Tibial nerve (tissue), 4 donors: ENCODE measurements at regions not wholly inside any gene's neighbourhood (a gene's known extent, or its start where the extent isn't known, plus 50 kb on each side); places are given as distances from the start of the nearest gene placed in this dataset.

Experiments
- DNase-seq, 2 donors: peaks; one replicate each; pipeline ENCODE4 v3.0.0-alpha.2; 2019; ENCODE audit warnings: low spot score in 2 of 2
- H3K27ac ChIP-seq, 4 donors: fragments of 200-600 bp; sonication (generic) in 3 of 4; one replicate each; pipeline ENCODE4 v1.5.1; 2017 to 2019; ENCODE audit warnings: mild to moderate bottlenecking in 1 of 4
- H3K27me3 ChIP-seq, 2 donors: fragments of 200-600 bp; sonication (generic) in 1 of 2; one replicate each; pipeline versions ENCODE4 v1.5.1 to v1.6.0; 2017 to 2019
- H3K36me3 ChIP-seq, 3 donors: fragments of 200-600 bp; sonication (generic); one replicate each; pipeline ENCODE4 v1.5.1; 2018 to 2019
- H3K4me1 ChIP-seq, 4 donors: fragments of 200-600 bp; sonication (generic) in 3 of 4; one replicate each; pipeline ENCODE4 v1.5.1; 2017 to 2019
- H3K4me3 ChIP-seq, 4 donors: fragments of 200-600 bp; sonication (generic) in 3 of 4; one replicate each; pipeline ENCODE4 v1.5.1; 2017 to 2019; ENCODE audit warnings: mild to moderate bottlenecking in 1 of 4, moderate library complexity in 1 of 4
- H3K9me3 ChIP-seq, 4 donors: fragments of 200-600 bp; sonication (generic) in 3 of 4; one replicate each; pipeline ENCODE4 v1.5.1; 2017 to 2019
- CTCF ChIP-seq, 5 experiments: fragments of 200-600 bp in 3 of 5; fragments of 450-650 bp in 2 of 5; sonication (generic) in 3 of 5; IDR thresholded peaks; one replicate each; pipeline ENCODE4 v1.5.1; 2016 to 2019; ENCODE audit warnings: antibody characterized with exemption in 5 of 5, mild to moderate bottlenecking in 3 of 5, moderate library complexity in 2 of 5
- EP300 ChIP-seq, 2 donors: sonication (generic); formaldehyde crosslinking; IDR thresholded peaks; one replicate each; pipeline ENCODE4 v1.6.1; 2017; ENCODE audit warnings: antibody characterized with exemption in 2 of 2, mild to moderate bottlenecking in 1 of 2
- POLR2A ChIP-seq, 2 donors: fragments of 450-650 bp; IDR thresholded peaks; one replicate each; pipeline ENCODE4 v1.6.1; 2017; ENCODE audit warnings: antibody characterized with exemption in 2 of 2, mild to moderate bottlenecking in 2 of 2, moderate library complexity in 2 of 2
- WGBS, 2 donors: methylation state at CpG; one replicate each; pipeline ENCODE4 v1.1.5; 2018; 5-methylcytosine and 5-hydroxymethylcytosine counted together

- no peaks in the 10 kb centered on the region for H3K27me3 ChIP-seq
- H3K4me3 ChIP-seq: no peak overlapping the region
- no peaks in the 10 kb centered on the region for H3K36me3 ChIP-seq
- no peak for TF ChIP-seq POLR2A (IDR thresholded peaks at IDR 0.05)
- no peak for TF ChIP-seq EP300 (IDR thresholded peaks at IDR 0.05)
- TF ChIP-seq CTCF (IDR thresholded peaks at IDR 0.05): no peak
- no peaks in the 10 kb centered on the region for H3K4me1 ChIP-seq
- H3K9me3 ChIP-seq: no peaks in the 10 kb centered on the region
- no peak for DNase-seq
- no peak overlapping the region for H3K27ac ChIP-seq
- WGBS, 2 donors: 68 to 70% methylated on average over 2 of the region's 2 CpGs
These were observed 517.4 kb downstream of the TUSC7 start for GRCh38 chr3:117226932-117227331.

DNA sequence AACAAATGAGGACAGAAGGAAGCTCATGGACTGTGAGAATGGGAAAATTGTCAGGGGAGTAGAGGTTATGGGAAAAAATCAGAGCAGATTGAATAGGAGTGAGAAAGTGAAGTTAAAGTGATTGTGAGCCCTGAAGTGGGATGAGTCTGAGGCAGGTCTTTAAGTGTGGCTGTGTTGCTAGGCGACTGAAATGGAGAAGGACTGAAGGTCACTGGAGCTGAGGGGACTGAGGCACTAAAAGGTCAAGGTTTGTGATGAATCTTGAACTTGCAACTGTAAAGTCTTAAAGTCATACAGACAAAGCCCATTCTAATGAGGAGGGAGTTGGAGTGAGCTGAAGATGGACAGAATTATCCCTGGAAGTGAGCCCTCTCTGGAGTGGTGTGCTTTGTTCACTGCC is 518.9 kb downstream of the TUSC7 start:
- no peak for TF ChIP-seq CTCF (IDR thresholded peaks at IDR 0.05)
- Histone ChIP-seq H3K27ac (no peak overlapping the region), H3K27me3 (no peaks in the 10 kb centered on the region), H3K4me3 (no peak overlapping the region), H3K9me3 (no peaks in the 10 kb centered on the region), H3K36me3 (no peaks in the 10 kb centered on the region), H3K4me1 (no peaks in the 10 kb centered on the region)
- WGBS, 2 donors: 67 to 91% methylated on average over 1 of the region's 1 CpG
- no peak for DNase-seq

DNA sequence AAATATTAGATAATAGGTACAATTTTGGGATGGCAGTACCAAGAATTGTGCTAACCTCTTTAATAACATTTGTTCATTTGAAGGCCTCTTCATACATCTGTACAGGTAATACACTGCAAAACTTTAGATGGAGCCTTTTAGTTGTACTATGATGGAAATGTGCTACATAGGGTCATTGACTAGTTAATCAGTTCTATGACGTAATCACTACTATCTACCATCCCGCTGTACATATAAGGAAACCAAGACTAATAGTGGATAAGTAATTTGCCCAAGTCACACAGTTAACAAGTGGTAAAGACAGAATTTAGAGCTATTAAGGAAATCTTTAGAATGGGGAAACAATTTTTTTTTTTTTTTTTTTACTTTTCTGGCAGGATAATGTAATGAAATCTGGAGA is 521.3 kb downstream of the TUSC7 start:
- no peaks in the 10 kb centered on the region for H3K4me1 ChIP-seq
- H3K4me3 ChIP-seq: no peak overlapping the region
- no peak overlapping the region for H3K27ac ChIP-seq
- no peak for DNase-seq
- no peaks in the 10 kb centered on the region for H3K27me3 ChIP-seq
- 97 to 98% methylated on average over 2 of the region's 2 CpGs for WGBS, 2 donors
- no peaks in the 10 kb centered on the region for H3K9me3 ChIP-seq
- H3K36me3 ChIP-seq: no peaks in the 10 kb centered on the region
- TF ChIP-seq CTCF (IDR thresholded peaks at IDR 0.05) (no peak), EP300 (IDR thresholded peaks at IDR 0.05) (no peak), POLR2A (IDR thresholded peaks at IDR 0.05) (no peak)

DNA sequence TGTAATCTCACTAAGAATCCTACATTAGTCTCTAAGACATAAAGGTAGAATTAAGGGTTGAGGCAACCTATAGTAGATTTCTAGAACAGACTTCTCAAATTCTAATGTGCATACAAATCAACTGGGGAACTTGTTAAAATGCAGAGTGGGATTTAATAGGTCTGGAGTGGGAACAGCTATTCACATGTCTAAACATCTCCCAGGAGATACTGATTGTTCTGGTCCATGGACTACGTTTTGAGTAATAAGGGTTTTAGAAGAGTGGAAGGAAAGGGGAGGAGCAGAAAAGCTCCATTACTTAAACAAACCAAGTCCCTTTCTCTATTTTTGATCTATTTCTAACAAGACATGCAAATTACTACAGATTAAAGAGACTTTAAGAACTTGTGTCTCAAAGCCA is 524.8 kb downstream of the TUSC7 start:
- no peak for TF ChIP-seq EP300 (IDR thresholded peaks at IDR 0.05)
- no peak for TF ChIP-seq POLR2A (IDR thresholded peaks at IDR 0.05)
- no peak for TF ChIP-seq CTCF (IDR thresholded peaks at IDR 0.05)
- no peaks in the 10 kb centered on the region for H3K36me3 ChIP-seq
- no peak overlapping the region for H3K27ac ChIP-seq
- H3K4me1 ChIP-seq: no peaks in the 10 kb centered on the region
- no peaks in the 10 kb centered on the region for H3K9me3 ChIP-seq
- no peak overlapping the region for H3K4me3 ChIP-seq
- no peak for DNase-seq
- WGBS, 2 donors: 37 to 41% methylated on average over 1 of the region's 1 CpG
- H3K27me3 ChIP-seq: no peaks in the 10 kb centered on the region

- TF ChIP-seq POLR2A (IDR thresholded peaks at IDR 0.05) (no peak), CTCF (IDR thresholded peaks at IDR 0.05) (no peak), EP300 (IDR thresholded peaks at IDR 0.05) (no peak)
- WGBS, 2 donors: 84 to 93% methylated on average over 1 of the region's 1 CpG
These were observed 525.7 kb downstream of the TUSC7 start for GRCh38 chr3:117235304-117235703.

More at GRCh38 chr3:117235304-117235703, 525.7 kb downstream of the TUSC7 start:
- Histone ChIP-seq H3K27me3 (no peaks in the 10 kb centered on the region), H3K36me3 (no peaks in the 10 kb centered on the region), H3K4me1 (no peaks in the 10 kb centered on the region), H3K4me3 (no peak overlapping the region), H3K27ac (no peak overlapping the region), H3K9me3 (no peaks in the 10 kb centered on the region)
- DNase-seq: no peak
